WTC11 (cell line): ENCODE measurements at regions not wholly inside any gene's neighbourhood (a gene's known extent, or its start where the extent isn't known, plus 50 kb on each side); places are given as distances from the start of the nearest gene placed in this dataset.

Experiments used
- CTCF ChIP-seq: fragments of 200-600 bp; IDR thresholded peaks from 2 replicates; pipeline ENCODE4 v1.8.0; 2022; ENCODE audit warnings: antibody characterized with exemption
- FOXK1 ChIP-seq: sonication (generic); formaldehyde crosslinking; IDR thresholded peaks from 2 replicates; pipeline ENCODE4 v1.8.0; 2022; ENCODE audit warnings: mild to moderate bottlenecking, moderate library complexity, missing genetic modification reagents

GRCh38 chr2:235319095-235319494 lies 174.7 kb upstream of the AGAP1 start:
- TF ChIP-seq CTCF, result no peak
- no peak for TF ChIP-seq FOXK1 (CRISPR knock-in tag)
